A549 (cell line): ENCODE measurements at regions not wholly inside any gene's neighbourhood (a gene's known extent, or its start where the extent isn't known, plus 50 kb on each side); places are given as distances from the start of the nearest gene placed in this dataset.

ENCODE experiments used
- CEBPB ChIP-seq, 2 experiments: fragments of >200 bp in 1 of 2; sonication (Bioruptor Twin) in 1 of 2; formaldehyde crosslinking in 1 of 2; IDR thresholded peaks; 2 replicates each; pipeline ENCODE4 v1.6.1; 2012 to 2016
- CHD2 ChIP-seq: fragments of 150-350 bp; IDR thresholded peaks from 2 replicates; pipeline ENCODE4 v1.6.1; 2014; ENCODE audit warnings: low read length; ENCODE audit not compliant: partially characterized antibody
- KDM1A ChIP-seq: fragments of 200-600 bp; sonication (generic); IDR thresholded peaks from 2 replicates; pipeline ENCODE4 v1.6.1; 2016; ENCODE audit warnings: low read depth, mild to moderate bottlenecking
- MAZ ChIP-seq: fragments of 150-350 bp; IDR thresholded peaks from 2 replicates; pipeline ENCODE4 v1.6.1; 2014; ENCODE audit warnings: antibody characterized with exemption, low read depth, low read length, borderline replicate concordance
- PHF8 ChIP-seq: fragments of 200-600 bp; sonication (generic); IDR thresholded peaks from 2 replicates; pipeline ENCODE4 v1.6.1; 2016; ENCODE audit warnings: low read depth, mild to moderate bottlenecking, antibody characterized with exemption, moderate library complexity, borderline replicate concordance
- RAD21 ChIP-seq, 2 experiments: fragments of >200 bp in 1 of 2; sonication (Bioruptor Twin) in 1 of 2; formaldehyde crosslinking in 1 of 2; IDR thresholded peaks in 1 of 2; conservative IDR thresholded peaks in 1 of 2; 2 replicates in 1 of 2; 3 replicates in 1 of 2; pipeline ENCODE4 v1.6.1; 2012 to 2018; ENCODE audit warnings: inconsistent platforms in 1 of 2
- TF ChIP-seq, protein P1 (sequence below): fragments of >200 bp; sonication (Bioruptor Twin); formaldehyde crosslinking; IDR thresholded peaks from 3 replicates; pipeline ENCODE4 v1.5.1; 2016

DNA sequence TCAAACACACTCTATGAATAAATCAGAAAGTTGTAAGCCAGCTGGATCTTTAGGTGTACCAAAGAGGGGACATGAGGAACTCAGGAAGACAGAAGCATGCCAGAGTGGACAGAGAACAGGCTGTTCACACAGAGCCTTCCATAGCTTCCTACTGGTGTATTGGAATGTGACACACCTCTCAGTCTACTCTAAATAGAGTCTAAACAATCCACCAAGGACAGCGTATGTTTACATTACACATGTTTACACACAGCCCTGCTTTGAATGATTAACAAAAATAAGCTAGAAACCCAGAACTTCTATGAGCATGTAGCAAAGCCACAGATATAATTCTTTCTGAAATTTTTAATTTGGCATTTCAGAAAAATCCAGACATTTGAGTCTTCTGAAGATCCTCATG is 1279.0 kb upstream of the CDH8 start:
- TF ChIP-seq CHD2 (no peak), MAZ (no peak), PHF8 (no peak), CEBPB (IDR thresholded peaks at IDR 0.05) (no peak), RAD21 (conservative IDR thresholded peaks at IDR 0.05 in 1 of 2, IDR thresholded peaks at IDR 0.05 in 1 of 2) (no peak), KDM1A (no peak)
- TF ChIP-seq, protein P1, sequence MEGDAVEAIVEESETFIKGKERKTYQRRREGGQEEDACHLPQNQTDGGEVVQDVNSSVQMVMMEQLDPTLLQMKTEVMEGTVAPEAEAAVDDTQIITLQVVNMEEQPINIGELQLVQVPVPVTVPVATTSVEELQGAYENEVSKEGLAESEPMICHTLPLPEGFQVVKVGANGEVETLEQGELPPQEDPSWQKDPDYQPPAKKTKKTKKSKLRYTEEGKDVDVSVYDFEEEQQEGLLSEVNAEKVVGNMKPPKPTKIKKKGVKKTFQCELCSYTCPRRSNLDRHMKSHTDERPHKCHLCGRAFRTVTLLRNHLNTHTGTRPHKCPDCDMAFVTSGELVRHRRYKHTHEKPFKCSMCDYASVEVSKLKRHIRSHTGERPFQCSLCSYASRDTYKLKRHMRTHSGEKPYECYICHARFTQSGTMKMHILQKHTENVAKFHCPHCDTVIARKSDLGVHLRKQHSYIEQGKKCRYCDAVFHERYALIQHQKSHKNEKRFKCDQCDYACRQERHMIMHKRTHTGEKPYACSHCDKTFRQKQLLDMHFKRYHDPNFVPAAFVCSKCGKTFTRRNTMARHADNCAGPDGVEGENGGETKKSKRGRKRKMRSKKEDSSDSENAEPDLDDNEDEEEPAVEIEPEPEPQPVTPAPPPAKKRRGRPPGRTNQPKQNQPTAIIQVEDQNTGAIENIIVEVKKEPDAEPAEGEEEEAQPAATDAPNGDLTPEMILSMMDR = no peak
